HFFc6 (cell line): ENCODE measurements at regions not wholly inside any gene's neighbourhood (a gene's known extent, or its start where the extent isn't known, plus 50 kb on each side); places are given as distances from the start of the nearest gene placed in this dataset.

Experiments used
- DNase-seq: peaks from one replicate; pipeline ENCODE4 v3.0.0-alpha.2; 2018
- H3K27ac Mint-ChIP-seq: 2 replicates; pipeline ENCODE4 v1.8.0; 2020; ENCODE audit warnings: mild to moderate bottlenecking, mixed read lengths
- H3K27me3 Mint-ChIP-seq: 2 replicates; pipeline ENCODE4 v1.8.0; 2021; ENCODE audit warnings: mild to moderate bottlenecking, moderate library complexity, mixed read lengths; ENCODE audit not compliant: insufficient read depth
- H3K36me3 Mint-ChIP-seq: 2 replicates; pipeline ENCODE4 v1.8.0; 2021; ENCODE audit warnings: low read depth, mixed read lengths
- H3K4me1 Mint-ChIP-seq: 2 replicates; pipeline ENCODE4 v1.8.0; 2020; ENCODE audit warnings: low read depth, mixed read lengths
- H3K4me3 Mint-ChIP-seq: 2 replicates; pipeline ENCODE4 v1.8.0; 2020; ENCODE audit warnings: mild to moderate bottlenecking, moderate library complexity, mixed read lengths
- H3K9me3 Mint-ChIP-seq: 2 replicates; pipeline ENCODE4 v1.8.0; 2020; ENCODE audit warnings: mild to moderate bottlenecking, mixed read lengths
- TF ChIP-seq, protein P1 (sequence below): fragments of 200-600 bp; sonication (generic); IDR thresholded peaks from 2 replicates; pipeline ENCODE4 v1.5.0; 2021; ENCODE audit warnings: antibody characterized with exemption, mild to moderate bottlenecking

- no peaks in the 10 kb centered on the region for H3K36me3 Mint-ChIP-seq
- no peak overlapping the region for H3K27ac Mint-ChIP-seq
- DNase-seq = no peak
- H3K9me3 Mint-ChIP-seq = no peaks in the 10 kb centered on the region
- H3K27me3 Mint-ChIP-seq = peaks cover 19% of the 10 kb centered on the region
- no peak overlapping the region for H3K4me3 Mint-ChIP-seq
- TF ChIP-seq, protein P1, sequence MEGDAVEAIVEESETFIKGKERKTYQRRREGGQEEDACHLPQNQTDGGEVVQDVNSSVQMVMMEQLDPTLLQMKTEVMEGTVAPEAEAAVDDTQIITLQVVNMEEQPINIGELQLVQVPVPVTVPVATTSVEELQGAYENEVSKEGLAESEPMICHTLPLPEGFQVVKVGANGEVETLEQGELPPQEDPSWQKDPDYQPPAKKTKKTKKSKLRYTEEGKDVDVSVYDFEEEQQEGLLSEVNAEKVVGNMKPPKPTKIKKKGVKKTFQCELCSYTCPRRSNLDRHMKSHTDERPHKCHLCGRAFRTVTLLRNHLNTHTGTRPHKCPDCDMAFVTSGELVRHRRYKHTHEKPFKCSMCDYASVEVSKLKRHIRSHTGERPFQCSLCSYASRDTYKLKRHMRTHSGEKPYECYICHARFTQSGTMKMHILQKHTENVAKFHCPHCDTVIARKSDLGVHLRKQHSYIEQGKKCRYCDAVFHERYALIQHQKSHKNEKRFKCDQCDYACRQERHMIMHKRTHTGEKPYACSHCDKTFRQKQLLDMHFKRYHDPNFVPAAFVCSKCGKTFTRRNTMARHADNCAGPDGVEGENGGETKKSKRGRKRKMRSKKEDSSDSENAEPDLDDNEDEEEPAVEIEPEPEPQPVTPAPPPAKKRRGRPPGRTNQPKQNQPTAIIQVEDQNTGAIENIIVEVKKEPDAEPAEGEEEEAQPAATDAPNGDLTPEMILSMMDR = no peak
- H3K4me1 Mint-ChIP-seq = no peaks in the 10 kb centered on the region
Observed at GRCh38 chr6:1002989-1003388, 308.9 kb upstream of the FOXQ1 start.

DNA sequence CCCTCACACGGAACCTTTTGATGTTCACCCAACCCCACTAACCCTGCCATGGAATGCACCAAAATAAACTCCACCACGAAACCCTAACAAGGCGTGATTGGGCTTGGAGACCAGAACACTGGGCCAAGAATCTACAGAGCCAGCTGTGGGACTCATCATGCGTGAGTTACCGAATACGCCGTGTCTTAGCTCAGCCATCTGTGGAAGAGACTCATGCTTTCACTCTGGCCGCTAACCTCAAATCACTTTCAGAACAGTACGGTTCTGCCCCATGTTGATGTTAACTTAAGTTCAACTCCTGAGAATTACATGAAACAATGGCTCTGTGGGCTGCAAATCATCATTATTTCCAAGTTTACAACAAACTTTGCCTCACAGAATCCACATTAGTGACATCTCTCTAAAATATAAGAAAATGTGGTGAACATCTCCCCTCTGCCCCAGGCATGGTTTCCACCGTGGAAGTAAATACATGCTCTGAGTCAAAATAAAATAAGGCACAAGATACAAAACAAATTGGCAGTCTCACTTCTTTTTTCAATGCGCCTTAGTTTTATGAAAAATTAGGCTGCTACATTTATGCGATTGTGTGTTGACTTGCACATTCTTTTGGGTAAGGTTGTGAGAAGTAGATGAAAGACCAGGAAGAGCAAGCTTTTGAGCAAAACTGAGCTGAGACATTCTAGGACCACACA lies 308.9 kb upstream of the EXOC2 start:
- TF ChIP-seq, protein P1 = no peak
- no peak for DNase-seq
- H3K9me3 Mint-ChIP-seq = no peaks in the 10 kb centered on the region
- H3K4me1 Mint-ChIP-seq = no peaks in the 10 kb centered on the region
- H3K4me3 Mint-ChIP-seq = no peak overlapping the region
- H3K36me3 Mint-ChIP-seq = no peaks in the 10 kb centered on the region
- H3K27ac Mint-ChIP-seq = no peak overlapping the region
- peaks cover 26% of the 10 kb centered on the region for H3K27me3 Mint-ChIP-seq

GRCh38 chr6:999552-999951 lies 306.6 kb upstream of the EXOC2 start:
- TF ChIP-seq, protein P1 = no peak
- Mint-ChIP-seq H3K4me3 (no peak overlapping the region), H3K36me3 (no peaks in the 10 kb centered on the region), H3K27me3 (peaks cover 26% of the 10 kb centered on the region), H3K4me1 (no peaks in the 10 kb centered on the region), H3K9me3 (no peaks in the 10 kb centered on the region), H3K27ac (no peak overlapping the region)
- DNase-seq = no peak

GRCh38 chr6:998551-998950 lies 305.6 kb upstream of the EXOC2 start:
- peaks cover 26% of the 10 kb centered on the region for H3K27me3 Mint-ChIP-seq
- TF ChIP-seq, protein P1 = no peak
- no peak overlapping the region for H3K27ac Mint-ChIP-seq
- no peaks in the 10 kb centered on the region for H3K9me3 Mint-ChIP-seq
- DNase-seq = no peak
- H3K4me1 Mint-ChIP-seq = no peaks in the 10 kb centered on the region
- no peak overlapping the region for H3K4me3 Mint-ChIP-seq
- no peaks in the 10 kb centered on the region for H3K36me3 Mint-ChIP-seq

DNA sequence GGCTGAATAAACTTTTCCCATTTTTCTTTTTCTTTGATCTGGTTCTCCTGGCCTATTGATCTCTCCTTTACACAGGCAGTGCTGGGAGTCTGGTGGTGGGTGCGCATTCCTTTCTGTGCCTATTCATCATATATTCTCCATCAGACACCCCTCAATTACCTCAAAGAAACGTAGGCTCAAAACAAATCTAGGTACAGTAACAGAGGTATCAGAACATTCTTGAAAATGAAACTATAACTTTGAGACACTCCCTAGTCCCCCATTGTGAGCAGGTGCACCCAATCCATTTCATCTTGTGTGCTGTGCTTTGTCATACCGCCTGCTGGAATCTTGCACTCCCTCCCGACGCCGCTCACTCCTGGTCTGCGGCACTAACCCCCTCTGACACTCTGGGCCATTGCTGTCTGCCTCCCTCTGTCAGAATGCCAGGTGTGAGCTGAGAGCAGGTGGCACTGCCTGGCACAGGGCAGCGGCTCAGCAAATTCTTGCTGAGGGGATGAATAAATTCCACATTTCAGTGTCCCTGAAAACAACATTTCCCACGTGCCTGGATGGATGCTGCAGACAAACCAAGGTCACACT lies 303.4 kb upstream of the EXOC2 start:
- DNase-seq = no peak
- Mint-ChIP-seq H3K9me3 (no peaks in the 10 kb centered on the region), H3K36me3 (no peaks in the 10 kb centered on the region), H3K27ac (no peak overlapping the region), H3K4me1 (no peaks in the 10 kb centered on the region), H3K27me3 (peaks cover 19% of the 10 kb centered on the region), H3K4me3 (no peak overlapping the region)
- TF ChIP-seq, protein P1 = no peak
